ENCODE measurements at regions not wholly inside any gene's neighbourhood (a gene's known extent, or its start where the extent isn't known, plus 50 kb on each side); places are given as distances from the start of the nearest gene placed in this dataset.

- TF ChIP-seq CTCF (conservative IDR thresholded peaks at IDR 0.05; ENCODE audit: low read depth, low read length) (no peak), EZH2phosphoT487 (IDR thresholded peaks at IDR 0.05; ENCODE audit: borderline replicate concordance, low read length) (no peak)
Observed at GRCh38 chr10:3942937-3943489, 158.0 kb upstream of the KLF6 start.

All from PC-3 (cell line).